K562 (cell line): ENCODE measurements at regions not wholly inside any gene's neighbourhood (a gene's known extent, or its start where the extent isn't known, plus 50 kb on each side); places are given as distances from the start of the nearest gene placed in this dataset.

Experiments used
- ATAC-seq: fragments of 200-7000 bp; cut with Tn5 transposase; 3 replicates; pipeline ENCODE4 v1.9.1; 2020; ENCODE audit warnings: moderate library complexity
- BruUV-seq: library from RNA; stranded (reverse); fragments of 400-500 nt; replicated peaks from 2 replicates; lab custom pipeline; 2021; lab: Mats Ljungman, UMichigan
- CTCF ChIA-PET: fragments of 300-600 bp; formaldehyde crosslinking; extraction: SDS; loops from one replicate; lab custom pipeline; 2021; ENCODE audit warnings: low intra/inter-chr PET ratio; lab: Yijun Ruan, JAX
- POLR2A ChIA-PET: fragments of 300-600, 350-650 bp; sonication (Branson Sonifier 250); formaldehyde crosslinking; extraction: SDS; loops from one replicate; lab custom pipeline; 2021; ENCODE audit warnings: antibody characterized with exemption, inconsistent platforms; lab: Yijun Ruan, JAX
- DNase-seq, 4 experiments: peaks; one replicate each; pipeline versions ENCODE4 v3.0.0 to v3.0.0-alpha.2; 2011 to 2018; ENCODE audit warnings: low spot score in 3 of 4, mixed read lengths in 3 of 4; ENCODE audit errors: extremely low read depth in 1 of 4
- FAIRE-seq: peaks from 2 replicates; lab custom pipeline; 2011; peaks lifted over from hg19 to GRCh38; lab: Jason Lieb, UNC
- H2AFZ ChIP-seq: 2 replicates; pipeline ENCODE4 v1.6.0; 2011; ENCODE audit warnings: low read depth, low read length, control low read depth, inconsistent platforms
- H3K27ac ChIP-seq: fragments of 200-600 bp; 3 replicates; pipeline ENCODE4 v1.8.0; 2011; ENCODE audit warnings: low read depth, mild to moderate bottlenecking, control low read depth, inconsistent platforms, low read length, moderate library complexity, mixed read lengths; ENCODE audit errors: extremely low read depth
- H3K27me3 ChIP-seq, 2 experiments: fragments of 300-600 bp in 1 of 2; 2 replicates in 1 of 2; 3 replicates in 1 of 2; pipeline versions ENCODE4 v1.6.0 to v1.8.0; 2011; ENCODE audit warnings: inconsistent platforms in 2 of 2, low read length in 2 of 2, mild to moderate bottlenecking in 1 of 2, mixed read lengths in 1 of 2, moderate library complexity in 1 of 2; ENCODE audit not compliant: control insufficient read depth in 2 of 2, insufficient read depth in 2 of 2
- H3K36me3 ChIP-seq: fragments of 300-600 bp; 3 replicates; pipeline ENCODE4 v1.8.0; 2011; ENCODE audit warnings: mild to moderate bottlenecking, low read length, inconsistent platforms; ENCODE audit not compliant: control insufficient read depth, insufficient read depth
- H3K4me1 ChIP-seq, 2 experiments: fragments of 200-600 bp in 1 of 2; replicated peaks in 1 of 2; 2 replicates in 1 of 2; 3 replicates in 1 of 2; pipeline versions ENCODE4 v1.5.1 to v1.8.0; 2011; ENCODE audit warnings: inconsistent platforms in 2 of 2, low read length in 2 of 2, mild to moderate bottlenecking in 1 of 2, mixed read lengths in 1 of 2, moderate library complexity in 1 of 2; ENCODE audit not compliant: control insufficient read depth in 2 of 2, insufficient read depth in 2 of 2
- H3K4me2 ChIP-seq: 2 replicates; pipeline ENCODE4 v1.6.1; 2011; ENCODE audit warnings: low read length, control low read depth, inconsistent platforms, mixed read lengths; ENCODE audit not compliant: insufficient read depth
- H3K4me3 ChIP-seq: fragments of 200-600 bp; sonication (generic), shearing (Covaris generic); 2 replicates; pipeline ENCODE4 v1.5.1; 2016; ENCODE audit warnings: control low read depth, inconsistent platforms
- H3K79me2 ChIP-seq: fragments of 200-600 bp; 3 replicates; pipeline ENCODE4 v1.8.0; 2011; ENCODE audit warnings: low read length, inconsistent platforms; ENCODE audit not compliant: control insufficient read depth, insufficient read depth
- H3K9ac ChIP-seq, 2 experiments: 2 replicates each; pipeline versions ENCODE4 v1.6.0 to v1.6.1; 2011; ENCODE audit warnings: low read depth in 2 of 2, low read length in 2 of 2, control low read depth in 1 of 2, inconsistent platforms in 1 of 2, mild to moderate bottlenecking in 1 of 2, mixed read lengths in 1 of 2; ENCODE audit not compliant: insufficient read depth in 1 of 2
- H3K9me1 ChIP-seq: one replicate; pipeline ENCODE4 v1.6.0; 2011; ENCODE audit warnings: inconsistent platforms, mild to moderate bottlenecking, low read length, moderate library complexity; ENCODE audit not compliant: control insufficient read depth, insufficient read depth
- H3K9me3 ChIP-seq: replicated peaks from 2 replicates; pipeline ENCODE4 v1.5.1; 2011; ENCODE audit warnings: low read depth, low read length, inconsistent platforms; ENCODE audit not compliant: control insufficient read depth, insufficient read depth
- H4K20me1 ChIP-seq: replicated peaks from 2 replicates; pipeline ENCODE4 v1.6.1; 2011; ENCODE audit warnings: low read length, inconsistent platforms, mixed read lengths; ENCODE audit not compliant: control insufficient read depth, insufficient read depth
- C11orf30 ChIP-seq: fragments of 450-650 bp; IDR thresholded peaks from 2 replicates; pipeline ENCODE4 v1.6.1; 2016; ENCODE audit warnings: low read depth, mild to moderate bottlenecking
- ELF1 ChIP-seq: fragments of 200-800 bp; sonication (Bioruptor generic); IDR thresholded peaks from 2 replicates; pipeline ENCODE4 v1.6.1; 2016; ENCODE audit warnings: missing genetic modification characterization, missing compliant biosample characterization
- FOS ChIP-seq: IDR thresholded peaks from 3 replicates; pipeline ENCODE4 v1.6.1; 2011; ENCODE audit not compliant: insufficient read length; ENCODE audit errors: extremely low read depth
- GATA2 ChIP-seq: sonication (generic); formaldehyde crosslinking; IDR thresholded peaks from 2 replicates; pipeline ENCODE4 v1.4.0; 2020; ENCODE audit warnings: mild to moderate bottlenecking, missing genetic modification reagents
- L3MBTL2 ChIP-seq: fragments of 450-650 bp; IDR thresholded peaks from 2 replicates; pipeline ENCODE4 v1.6.1; 2016; ENCODE audit warnings: mild to moderate bottlenecking, moderate library complexity
- MED1 ChIP-seq: sonication (generic); formaldehyde crosslinking; IDR thresholded peaks from 2 replicates; pipeline ENCODE4 v1.8.1; 2023; ENCODE audit warnings: missing genetic modification reagents, borderline replicate concordance
- NFRKB ChIP-seq: fragments of 450-650 bp; IDR thresholded peaks from 2 replicates; pipeline ENCODE4 v1.6.1; 2016; ENCODE audit warnings: low read depth
- NUFIP1 ChIP-seq: fragments of 450-650 bp; IDR thresholded peaks from 2 replicates; pipeline ENCODE4 v1.6.1; 2018; ENCODE audit not compliant: partially characterized antibody
- PCBP1 ChIP-seq: fragments of 200-400 bp; formaldehyde crosslinking; IDR thresholded peaks from 2 replicates; pipeline ENCODE4 v1.6.1; 2018; ENCODE audit warnings: mild to moderate bottlenecking, low read depth, low read length; ENCODE audit not compliant: poor library complexity, severe bottlenecking
- RFX1 ChIP-seq: fragments of 450-650 bp; IDR thresholded peaks from 2 replicates; pipeline ENCODE4 v1.6.1; 2016; ENCODE audit warnings: mild to moderate bottlenecking, moderate library complexity
- YY1 ChIP-seq, 3 experiments: IDR thresholded peaks; 2 replicates each; pipeline ENCODE4 v1.6.1; 2011; ENCODE audit warnings: low read length in 2 of 3, mild to moderate bottlenecking in 2 of 3, moderate library complexity in 2 of 3, borderline replicate concordance in 1 of 3, control low read depth in 1 of 3, low read depth in 1 of 3; ENCODE audit not compliant: insufficient read depth in 3 of 3, insufficient replicate concordance in 2 of 3, control insufficient read depth in 1 of 3, insufficient read length in 1 of 3; ENCODE audit errors: extremely low read depth in 1 of 3
- ZBTB34 ChIP-seq: fragments of 250-450 bp; sonication (Bioruptor Pico); IDR thresholded peaks from 2 replicates; pipeline ENCODE4 v1.8.0; 2021; ENCODE audit warnings: mild to moderate bottlenecking, moderate library complexity
- ZNF175 ChIP-seq: fragments of 200-800 bp; sonication (Bioruptor generic); IDR thresholded peaks from 2 replicates; pipeline ENCODE4 v1.6.1; 2016; ENCODE audit warnings: low read depth, mild to moderate bottlenecking, missing genetic modification characterization, missing compliant biosample characterization
- ZNF23 ChIP-seq: fragments of 250-450 bp; sonication (Bioruptor Pico); IDR thresholded peaks from 2 replicates; pipeline ENCODE4 v1.4.0; 2020; ENCODE audit warnings: mild to moderate bottlenecking
- ZNF263 ChIP-seq: sonication (generic); formaldehyde crosslinking; IDR thresholded peaks from 2 replicates; pipeline ENCODE4 v1.8.0; 2022; ENCODE audit warnings: mild to moderate bottlenecking, missing genetic modification reagents, borderline replicate concordance
- ZNF444 ChIP-seq: fragments of 250-450 bp; sonication (Bioruptor Pico); IDR thresholded peaks from 2 replicates; pipeline ENCODE4 v1.4.0; 2020; ENCODE audit warnings: mild to moderate bottlenecking, moderate library complexity
- ZNF589 ChIP-seq: fragments of 200-800 bp; sonication (Bioruptor generic); IDR thresholded peaks from 2 replicates; pipeline ENCODE4 v1.6.1; 2016; ENCODE audit warnings: low read depth, missing genetic modification characterization, missing compliant biosample characterization
- WGBS: fragments of 100-300 bp; shearing (Covaris generic); methylation state at CpG from one replicate; pipeline ENCODE4 v1.1.6; 2016; ENCODE audit warnings: low coverage, mixed read lengths; ENCODE audit not compliant: insufficient coverage; ENCODE audit errors: missing lambda C conversion rate; 5-methylcytosine and 5-hydroxymethylcytosine counted together
- in situ Hi-C: fragments of 300-500 bp; cut with MboI; formaldehyde crosslinking; loops from 4 replicates; pipeline ENCODE4 v1.15.0; 2018; ENCODE audit warnings: inconsistent platforms, mixed read lengths
- intact Hi-C: fragments of 100-400 bp; cut with micrococcal nuclease; formaldehyde crosslinking; loops from 2 replicates; pipeline ENCODE4 v1.14.2; 2022
- TF ChIP-seq, protein P1 (sequence below), 2 experiments: fragments of 450-650 bp in 1 of 2; IDR thresholded peaks; 2 replicates each; pipeline ENCODE4 v1.6.1; 2011 to 2017; ENCODE audit warnings: low read depth in 2 of 2, antibody characterized with exemption in 1 of 2, borderline replicate concordance in 1 of 2, low read length in 1 of 2, mild to moderate bottlenecking in 1 of 2, mixed read lengths in 1 of 2; ENCODE audit not compliant: control insufficient read depth in 1 of 2

DNA sequence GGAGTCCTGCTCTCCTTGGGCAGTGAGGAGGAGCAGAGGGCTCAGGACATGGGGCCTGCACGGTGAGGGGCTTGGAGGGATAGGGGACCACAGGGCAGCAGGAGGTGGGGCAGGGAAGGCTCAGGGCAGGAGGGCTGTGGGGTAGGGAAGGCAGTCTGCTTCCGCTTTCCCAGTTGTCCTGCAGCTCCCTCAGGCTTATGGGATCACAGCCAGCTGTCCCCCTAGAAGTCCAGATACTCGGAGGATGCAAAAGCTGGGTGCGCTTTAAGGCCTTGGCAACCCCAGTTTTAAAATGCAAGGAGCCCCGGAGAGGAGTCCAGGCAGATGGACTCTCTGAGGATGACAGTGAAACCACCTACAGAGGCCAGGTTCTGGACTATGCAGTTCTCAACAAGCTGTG, 299.1 kb upstream of the FOXF1 start (continued):
- TF ChIP-seq MED1 (CRISPR knock-in tag) (no peak), ZNF23 (CRISPR knock-in tag) (no peak), ZBTB34 (no peak), NFRKB (no peak), RFX1 (no peak)
- TF ChIP-seq, protein P1, sequence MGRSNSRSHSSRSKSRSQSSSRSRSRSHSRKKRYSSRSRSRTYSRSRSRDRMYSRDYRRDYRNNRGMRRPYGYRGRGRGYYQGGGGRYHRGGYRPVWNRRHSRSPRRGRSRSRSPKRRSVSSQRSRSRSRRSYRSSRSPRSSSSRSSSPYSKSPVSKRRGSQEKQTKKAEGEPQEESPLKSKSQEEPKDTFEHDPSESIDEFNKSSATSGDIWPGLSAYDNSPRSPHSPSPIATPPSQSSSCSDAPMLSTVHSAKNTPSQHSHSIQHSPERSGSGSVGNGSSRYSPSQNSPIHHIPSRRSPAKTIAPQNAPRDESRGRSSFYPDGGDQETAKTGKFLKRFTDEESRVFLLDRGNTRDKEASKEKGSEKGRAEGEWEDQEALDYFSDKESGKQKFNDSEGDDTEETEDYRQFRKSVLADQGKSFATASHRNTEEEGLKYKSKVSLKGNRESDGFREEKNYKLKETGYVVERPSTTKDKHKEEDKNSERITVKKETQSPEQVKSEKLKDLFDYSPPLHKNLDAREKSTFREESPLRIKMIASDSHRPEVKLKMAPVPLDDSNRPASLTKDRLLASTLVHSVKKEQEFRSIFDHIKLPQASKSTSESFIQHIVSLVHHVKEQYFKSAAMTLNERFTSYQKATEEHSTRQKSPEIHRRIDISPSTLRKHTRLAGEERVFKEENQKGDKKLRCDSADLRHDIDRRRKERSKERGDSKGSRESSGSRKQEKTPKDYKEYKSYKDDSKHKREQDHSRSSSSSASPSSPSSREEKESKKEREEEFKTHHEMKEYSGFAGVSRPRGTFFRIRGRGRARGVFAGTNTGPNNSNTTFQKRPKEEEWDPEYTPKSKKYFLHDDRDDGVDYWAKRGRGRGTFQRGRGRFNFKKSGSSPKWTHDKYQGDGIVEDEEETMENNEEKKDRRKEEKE (IDR thresholded peaks at IDR 0.05; ENCODE audit: borderline replicate concordance in 1 of 2, control insufficient read depth in 1 of 2, low read depth in 2 of 2, low read length in 1 of 2): no peak

DNA sequence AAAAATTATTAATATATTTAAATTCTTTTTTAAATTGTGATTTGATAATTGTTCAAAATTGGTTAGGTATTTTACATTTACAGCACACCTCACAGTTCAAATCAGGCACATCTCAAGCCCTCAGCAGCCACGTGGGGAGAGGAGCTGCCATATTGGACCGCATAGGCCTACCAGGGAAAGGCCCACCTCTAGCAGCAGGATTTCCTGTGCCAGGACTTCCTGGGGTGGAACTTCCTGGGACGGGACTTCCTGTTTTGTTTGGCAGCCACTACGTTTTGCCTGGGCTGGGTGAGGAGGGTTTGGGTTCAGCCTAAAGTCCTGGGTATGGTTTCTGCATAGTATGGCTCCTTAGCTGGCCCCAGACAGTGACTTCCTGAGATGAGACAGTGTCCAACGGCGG, 298.5 kb upstream of the FOXF1 start:
- H3K4me1 ChIP-seq: no peaks in the 10 kb centered on the region; a peak in 1 of 5 replicates
- peaks cover 6% of the 10 kb centered on the region; the same call in 1 of the 2 replicates for H4K20me1 ChIP-seq
- no peak overlapping the region for H3K4me3 ChIP-seq
- intact Hi-C loops: no loop called here
- H3K4me2 ChIP-seq: no peak overlapping the region
- ChIA-PET CTCF (no interaction called here), POLR2A (no interaction called here)
- DNase-seq: peak in 2 of 4 experiments; percentile 3 to 13
- peak; percentile 48; the same call in 2 of the 3 replicates for ATAC-seq
- no TSS peak for BruUV-seq
- FAIRE-seq: no peak
- H3K9me1 ChIP-seq: no peaks in the 10 kb centered on the region
- in situ Hi-C loops: no loop called here
- 10% methylated on average over 6 of the region's 6 CpGs for WGBS
- peaks cover 0 to 22% of the 10 kb centered on the region in 2 experiments; a peak in 2 of 5 replicates for H3K27me3 ChIP-seq
- H3K79me2 ChIP-seq: no peaks in the 10 kb centered on the region
- H2AFZ ChIP-seq: no peak overlapping the region
- no peaks in the 10 kb centered on the region for H3K36me3 ChIP-seq
- no peak overlapping the region for H3K27ac ChIP-seq
- H3K9ac ChIP-seq: no peak overlapping the region
- H3K9me3 ChIP-seq: no peaks in the 10 kb centered on the region
- TF ChIP-seq ZNF444 (CRISPR knock-in tag): no peak
- TF ChIP-seq YY1 (IDR thresholded peaks at IDR 0.05; ENCODE audit: borderline replicate concordance in 1 of 3, control insufficient read depth in 1 of 3, extremely low read depth in 1 of 3, insufficient read depth in 3 of 3, insufficient read length in 1 of 3, insufficient replicate concordance in 2 of 3, low read depth in 1 of 3, low read length in 2 of 3): peak in 1 of 3 experiments; percentile 42
- TF ChIP-seq FOS: no peak
- 0 out of 2 replicates have a peak, but pooled peaks have one; percentile 28 for TF ChIP-seq L3MBTL2
- TF ChIP-seq PCBP1: no peak
- no peak for TF ChIP-seq ZNF263 (CRISPR knock-in tag)
- TF ChIP-seq ZNF175 (CRISPR knock-in tag): no peak
- TF ChIP-seq C11orf30: no peak
- no peak for TF ChIP-seq ZNF589 (CRISPR knock-in tag)
- TF ChIP-seq GATA2 (CRISPR knock-in tag): no peak
- TF ChIP-seq ELF1 (tag): peak; percentile 42
- TF ChIP-seq NUFIP1: no peak
